Germinal center (tissue), 1 donor: ENCODE measurements at regions not wholly inside any gene's neighbourhood (a gene's known extent, or its start where the extent isn't known, plus 50 kb on each side); places are given as distances from the start of the nearest gene placed in this dataset.
A peak's percentile ranks its signal among the peaks of the same experiment; 100 is the strongest.
"Not testable (repeated sequence)": the region's sequence is repeated elsewhere in the genome, so short reads cannot be mapped to it uniquely, and the experiment has no call there.

Experiments
- DNase-seq: peaks from one replicate; pipeline ENCODE4 v3.0.0; 2012; ENCODE audit warnings: mixed read lengths, low spot score

DNA sequence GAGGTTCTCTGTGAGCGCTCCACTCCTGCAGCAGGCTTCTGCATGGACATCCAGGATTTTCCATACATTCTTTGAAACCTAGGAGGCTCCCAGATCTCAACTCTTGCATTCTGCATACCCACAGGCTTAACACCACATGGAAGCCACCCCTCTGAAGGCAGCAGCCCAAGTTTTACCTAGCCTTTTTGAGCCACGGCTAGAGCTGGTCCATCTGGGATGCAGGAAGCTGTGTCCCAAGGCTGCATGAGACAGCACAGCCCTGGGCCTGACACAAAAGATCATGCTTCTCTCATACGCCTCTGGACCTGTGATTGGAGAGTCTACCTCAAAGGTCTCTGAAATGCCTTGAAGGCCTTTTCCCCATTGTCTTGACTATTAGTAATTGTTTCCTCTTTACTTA is 53.6 kb upstream of the RPRM start:
- no peak for DNase-seq

DNA sequence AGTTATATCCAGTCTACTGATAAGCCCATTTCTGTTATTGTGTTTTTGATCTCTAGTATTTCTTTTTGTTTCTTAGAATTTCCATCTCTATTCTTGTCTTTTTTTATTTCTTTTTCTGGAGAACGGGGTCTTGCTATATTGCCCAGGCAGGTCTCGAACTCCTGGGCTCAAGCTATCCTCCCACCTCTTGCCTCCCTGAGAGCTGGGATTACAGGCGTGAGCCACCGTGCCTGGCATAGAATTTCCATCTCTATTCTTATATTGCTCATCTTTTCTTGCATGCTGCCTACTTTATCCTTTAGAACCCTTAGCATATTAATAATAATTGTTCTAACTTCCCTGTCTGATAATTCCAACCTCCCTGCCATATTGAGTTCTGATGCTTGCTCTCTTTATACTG is 55.2 kb upstream of the RPRM start:
- DNase-seq, result not testable (repeated sequence)

DNA sequence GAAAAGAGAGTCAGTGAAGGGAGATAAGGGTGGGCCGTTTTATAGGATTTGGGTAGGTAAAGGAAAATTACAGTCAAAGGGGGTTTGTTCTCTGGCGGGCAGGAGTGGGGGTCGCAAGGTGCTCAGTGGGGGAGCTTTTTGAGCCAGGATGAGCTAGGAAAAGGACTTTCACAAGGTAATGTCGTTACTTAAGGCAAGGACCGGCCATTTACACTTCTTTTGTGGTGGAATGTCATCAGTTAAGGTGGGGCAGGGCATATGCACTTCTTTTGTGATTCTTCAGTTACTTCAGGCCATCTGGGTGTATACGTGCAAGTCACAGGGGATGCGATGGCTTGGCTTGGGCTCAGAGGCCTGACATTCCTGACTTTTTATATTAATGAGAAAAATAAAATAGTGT is 56.0 kb upstream of the RPRM start:
- DNase-seq, result not testable (repeated sequence)

DNA sequence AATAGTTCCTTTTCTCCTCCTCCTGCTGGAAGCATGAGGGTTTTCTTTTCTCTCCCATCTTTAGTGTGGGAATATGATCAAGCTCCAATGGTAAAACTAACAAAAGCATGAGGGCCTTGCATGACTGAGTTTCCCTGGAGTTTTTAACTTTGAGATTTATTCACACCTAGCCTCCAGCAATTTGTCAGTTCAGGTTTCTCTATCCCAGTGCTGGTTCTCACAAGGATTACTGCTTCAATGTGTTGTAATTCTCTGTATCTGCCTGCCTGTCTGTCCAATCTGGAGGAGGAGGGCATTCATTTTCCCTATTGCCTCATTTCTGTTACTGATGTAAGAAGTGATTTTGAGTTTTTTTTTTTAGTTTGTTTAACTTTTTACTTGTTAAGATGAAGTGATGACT is 57.6 kb upstream of the RPRM start:
- no peak for DNase-seq

DNA sequence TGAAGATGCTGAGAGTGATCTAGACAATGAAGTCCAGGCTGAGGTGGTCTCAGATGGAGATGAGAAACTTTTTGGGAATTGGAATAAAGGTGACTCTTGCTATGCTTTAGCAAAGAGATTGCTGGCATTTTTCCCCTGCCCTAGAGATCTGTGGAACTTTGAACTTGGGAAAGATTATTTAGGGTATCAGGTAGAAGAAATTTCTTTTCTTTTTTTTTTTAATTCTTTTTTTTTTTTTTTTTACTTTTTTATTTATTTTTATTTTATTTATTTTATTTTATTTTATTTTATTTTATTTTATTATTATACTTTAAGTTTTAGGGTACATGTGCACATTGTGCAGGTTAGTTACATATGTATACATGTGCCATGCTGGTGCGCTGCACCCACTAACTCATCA is 59.5 kb upstream of the RPRM start:
- not testable (repeated sequence) for DNase-seq

DNA sequence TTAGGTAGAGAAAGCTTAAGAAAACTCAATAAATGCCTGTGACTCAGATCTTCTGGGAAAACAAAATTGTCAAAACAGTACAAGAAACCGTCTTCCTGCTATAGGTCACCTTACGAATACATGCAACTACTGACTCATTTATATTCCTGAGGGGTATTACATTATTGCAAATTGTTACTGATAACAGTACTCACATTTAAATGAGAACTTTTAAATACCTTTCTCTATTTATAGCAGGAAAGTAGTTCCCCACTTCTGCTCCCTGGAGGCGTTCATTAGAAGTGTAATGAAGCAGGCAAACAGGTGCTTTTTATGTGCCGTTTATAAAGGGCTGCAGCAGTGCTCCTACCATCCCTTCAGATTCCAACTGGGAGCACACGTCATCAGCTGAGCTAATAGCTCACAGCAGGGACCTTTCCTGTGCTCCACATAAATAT is 65.1 kb upstream of the RPRM start:
- peak; percentile 17 for DNase-seq

DNA sequence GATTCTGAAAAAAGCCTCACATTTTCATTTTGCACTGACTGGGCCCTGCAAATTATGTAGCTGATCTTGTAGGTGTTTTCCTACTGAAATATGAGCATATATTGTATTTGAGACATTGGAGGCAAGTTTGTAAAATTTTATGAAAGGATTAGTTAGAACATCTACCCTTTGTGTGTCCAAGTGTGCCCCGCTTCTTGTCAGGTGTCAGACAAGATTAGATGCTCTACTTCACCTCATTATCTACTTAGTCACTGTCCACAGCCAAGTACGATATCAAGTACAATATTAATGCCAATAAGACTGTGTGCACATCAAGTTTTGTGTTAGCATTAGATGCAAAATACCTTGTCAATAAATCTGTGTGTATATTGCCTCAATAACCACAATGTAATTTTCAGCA is 67.8 kb upstream of the RPRM start:
- DNase-seq, result no peak

DNA sequence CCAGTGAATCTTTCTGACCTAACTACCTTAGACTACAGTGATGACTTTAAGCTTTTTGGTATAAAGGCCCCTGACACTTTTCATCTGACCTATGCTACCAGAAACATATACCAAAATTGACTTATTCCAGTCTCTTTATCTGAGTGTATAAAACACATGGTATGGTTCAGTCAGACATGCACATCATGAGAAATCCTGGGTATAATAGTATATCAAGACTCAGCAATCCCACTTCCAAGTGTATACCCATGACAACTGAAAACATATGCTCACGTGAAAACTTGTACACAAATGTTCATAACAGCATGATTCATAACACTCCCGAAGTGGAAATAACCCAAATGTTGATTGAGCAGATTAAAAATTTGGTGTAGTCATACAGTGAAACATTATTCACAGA is 70.0 kb upstream of the RPRM start:
- DNase-seq, result no peak

DNA sequence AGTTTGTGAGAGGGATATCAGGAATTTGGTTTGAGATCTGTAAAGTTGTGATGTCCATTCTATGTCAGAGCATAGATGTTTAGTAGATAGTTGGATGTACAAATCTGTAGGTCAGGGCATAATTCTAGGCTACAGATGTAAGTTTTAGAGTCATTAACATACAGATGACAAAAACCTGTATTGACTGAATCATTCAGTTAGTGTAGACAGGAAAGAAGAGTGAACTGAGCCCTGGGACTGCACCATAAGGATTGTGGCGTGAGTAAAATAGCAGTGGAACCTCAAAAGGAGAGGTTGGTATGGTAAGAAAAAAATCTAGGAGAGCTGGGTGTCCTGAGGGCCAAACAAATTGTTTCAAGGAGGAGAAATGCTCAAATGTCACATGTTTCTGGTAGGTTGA is 73.1 kb upstream of the RPRM start:
- DNase-seq, result no peak

DNA sequence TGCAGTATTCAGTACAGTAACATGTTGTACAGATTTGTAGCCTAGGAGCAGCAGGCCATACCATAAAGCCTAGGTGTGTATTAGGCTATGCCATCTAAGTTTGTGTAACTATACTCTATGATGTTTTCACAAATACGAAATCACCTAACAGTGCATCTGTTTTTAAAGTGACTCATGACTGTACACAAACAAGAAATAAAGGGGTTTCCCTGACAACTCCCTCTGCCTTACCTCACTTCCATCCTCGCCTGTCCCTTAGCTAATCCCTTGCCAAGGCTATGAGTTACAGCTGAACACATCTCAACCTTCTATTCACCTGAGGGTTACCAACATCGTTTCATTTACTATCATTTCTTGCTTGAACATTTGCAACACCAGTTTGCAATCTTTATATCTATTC is 78.6 kb upstream of the RPRM start:
- DNase-seq, result no peak

DNA sequence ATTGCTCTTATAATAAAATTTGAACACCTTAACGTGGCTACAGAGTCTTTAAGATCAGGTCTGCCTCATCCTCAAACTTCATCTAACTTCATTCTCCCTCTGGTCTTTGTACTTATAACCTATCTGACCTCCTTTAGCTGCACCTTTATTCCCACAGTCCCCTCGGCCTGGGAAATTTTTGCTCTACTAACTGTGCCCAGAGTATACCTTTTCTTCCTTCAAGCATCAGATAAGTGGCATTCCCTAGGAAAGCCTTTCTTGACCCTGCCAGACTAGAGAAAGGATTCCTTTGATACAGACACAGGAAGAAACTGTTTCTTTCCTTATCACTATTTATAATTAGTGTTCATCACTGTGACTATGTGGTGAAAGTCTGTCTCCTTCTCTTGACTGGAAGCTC is 79.2 kb upstream of the RPRM start:
- DNase-seq, result no peak

DNA sequence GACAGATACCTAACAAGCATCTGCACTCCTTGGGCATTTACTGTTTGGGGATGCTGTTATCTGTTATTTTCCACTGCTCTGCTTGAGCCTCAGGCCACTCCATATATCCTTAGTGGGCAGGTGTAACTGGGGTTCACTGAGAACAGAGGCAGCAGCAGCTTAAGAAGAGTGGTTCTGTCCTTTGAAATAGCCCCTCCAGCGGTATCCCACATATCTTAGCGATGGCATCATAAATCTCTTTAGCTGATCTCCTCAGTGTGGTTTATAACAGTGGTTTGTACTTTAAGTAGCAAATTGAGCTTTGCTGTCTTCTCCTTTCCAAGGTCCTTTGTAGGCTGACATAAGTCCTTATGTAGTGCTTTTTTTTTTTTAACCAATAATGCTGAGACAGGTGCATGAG is 79.7 kb upstream of the RPRM start:
- no peak for DNase-seq

DNA sequence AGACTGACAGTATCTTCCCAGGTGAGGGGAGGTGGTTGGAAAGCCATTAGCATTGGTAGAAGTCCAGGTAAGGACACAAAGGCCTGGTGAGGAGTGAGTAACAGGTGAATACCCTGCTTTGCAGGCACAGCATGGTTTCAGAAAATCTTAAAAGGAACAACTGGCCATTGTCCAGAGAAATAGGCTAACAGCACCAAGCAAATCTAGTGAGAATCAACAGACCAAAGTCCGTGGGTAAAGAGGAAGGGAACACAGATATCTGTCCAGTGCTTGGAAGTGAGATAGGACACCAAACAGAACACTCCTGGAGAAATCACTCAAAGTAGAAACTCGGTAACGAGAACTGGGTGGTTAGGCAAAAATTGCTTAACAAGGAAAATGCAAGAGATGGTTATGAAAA is 88.8 kb upstream of the RPRM start:
- no peak for DNase-seq

DNA sequence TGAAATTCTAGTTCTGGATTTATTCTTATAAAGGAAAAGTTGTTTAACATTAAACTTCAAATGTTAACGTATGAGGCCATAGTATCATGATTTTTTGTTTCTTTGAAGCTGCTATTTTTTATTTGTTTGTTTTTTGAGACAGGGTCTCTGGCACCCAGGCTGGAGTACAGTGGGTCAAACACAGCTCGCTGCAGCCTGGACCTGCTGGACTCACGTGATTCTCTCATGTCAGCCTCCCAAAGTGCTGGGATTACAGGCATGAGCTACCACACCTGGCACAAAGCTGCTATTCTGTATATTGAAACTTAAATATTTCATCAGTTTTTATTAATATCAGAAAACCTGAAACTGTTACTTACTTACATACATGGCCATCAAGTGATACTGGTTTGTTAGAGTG is 89.5 kb upstream of the RPRM start:
- DNase-seq, result no peak

DNA sequence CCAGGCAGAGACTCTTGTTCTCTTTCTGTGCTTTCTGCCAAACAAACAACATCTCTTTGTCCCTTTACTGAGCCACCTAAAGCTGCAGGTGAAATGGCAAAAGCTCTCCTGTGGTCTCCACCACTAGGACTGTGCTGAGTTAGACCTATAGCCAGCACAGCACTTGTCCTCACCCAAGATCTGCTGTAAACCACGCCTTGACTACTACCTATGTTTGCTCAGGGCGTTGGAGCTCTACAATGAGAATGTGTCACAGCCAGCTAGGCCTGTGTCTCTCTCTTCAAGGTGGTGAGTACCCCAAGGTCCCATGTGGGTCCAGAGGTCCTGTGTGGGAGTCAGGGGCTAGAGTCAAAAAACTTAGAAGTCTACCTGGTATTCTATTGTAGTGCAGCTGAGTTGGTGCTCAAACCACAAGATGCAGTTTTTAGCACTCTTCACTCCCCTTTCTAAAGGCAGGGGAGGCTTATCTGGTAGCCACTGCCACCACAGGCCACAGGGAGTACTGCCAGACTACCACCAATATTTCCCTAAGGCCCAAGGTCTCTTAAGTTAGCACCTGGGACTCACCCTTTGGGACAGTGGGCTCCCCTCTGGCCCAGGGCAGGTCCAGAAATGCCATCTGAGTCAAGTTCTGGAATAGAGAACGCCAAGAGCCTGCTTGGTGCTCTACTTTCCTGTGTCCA is 96.8 kb upstream of the RPRM start:
- DNase-seq, result peak; percentile 7

DNA sequence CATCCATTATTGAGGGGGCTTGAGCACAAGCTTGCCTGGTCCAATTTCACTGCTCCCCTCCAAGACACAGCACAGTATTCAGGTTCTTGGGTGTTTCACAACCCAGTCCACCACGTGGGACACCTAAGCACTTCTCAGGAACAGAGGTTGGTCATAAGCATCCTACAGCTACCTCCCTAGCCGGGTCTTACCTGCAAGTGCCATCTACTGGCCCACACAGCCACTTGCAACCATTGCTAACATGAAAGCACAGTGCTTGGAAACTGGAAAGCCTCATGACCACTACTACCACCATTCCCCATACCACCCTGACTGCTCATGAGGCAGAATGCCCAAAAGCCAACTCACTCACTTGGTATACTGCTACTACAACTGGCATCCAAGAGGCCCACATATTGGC is 105.7 kb upstream of the RPRM start:
- no peak for DNase-seq

DNA sequence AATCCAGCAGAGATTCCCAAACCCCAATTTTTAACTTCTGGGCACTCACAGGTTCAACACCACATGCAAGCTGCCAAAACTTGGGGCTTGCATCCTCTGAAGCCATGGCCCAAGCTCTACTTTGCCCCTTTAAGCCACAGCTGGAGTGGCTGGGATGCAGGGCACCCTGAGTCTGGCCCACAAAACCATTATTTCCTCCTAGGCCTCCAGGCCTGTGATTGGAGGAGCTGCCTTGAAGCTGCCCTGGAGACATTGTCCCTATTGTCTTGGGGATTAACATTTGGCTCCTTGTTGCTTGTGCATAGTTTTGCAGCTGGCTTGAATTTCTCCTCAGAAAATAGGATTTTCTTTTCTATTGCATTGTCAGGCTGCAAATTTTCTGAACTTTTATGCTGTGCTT is 109.8 kb upstream of the RPRM start:
- DNase-seq, result no peak

DNA sequence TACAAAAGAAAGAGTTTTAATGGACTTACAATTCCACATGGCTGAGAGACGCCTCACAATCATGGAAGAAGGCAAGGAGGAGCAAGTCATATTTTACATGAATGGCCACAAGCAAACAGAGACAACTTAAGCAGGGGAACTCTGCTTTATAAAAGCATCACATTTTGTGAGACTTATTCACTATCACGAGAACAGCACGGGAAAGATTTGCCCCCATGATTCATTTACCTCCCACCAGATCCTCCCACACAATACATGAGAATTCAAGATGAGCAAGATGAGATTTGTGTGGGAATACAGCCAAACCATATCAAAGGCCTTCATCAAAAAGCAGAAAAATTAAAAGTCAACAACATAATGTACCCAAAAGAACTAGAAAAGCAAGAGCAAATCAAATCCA is 111.0 kb upstream of the RPRM start:
- DNase-seq, result no peak

DNA sequence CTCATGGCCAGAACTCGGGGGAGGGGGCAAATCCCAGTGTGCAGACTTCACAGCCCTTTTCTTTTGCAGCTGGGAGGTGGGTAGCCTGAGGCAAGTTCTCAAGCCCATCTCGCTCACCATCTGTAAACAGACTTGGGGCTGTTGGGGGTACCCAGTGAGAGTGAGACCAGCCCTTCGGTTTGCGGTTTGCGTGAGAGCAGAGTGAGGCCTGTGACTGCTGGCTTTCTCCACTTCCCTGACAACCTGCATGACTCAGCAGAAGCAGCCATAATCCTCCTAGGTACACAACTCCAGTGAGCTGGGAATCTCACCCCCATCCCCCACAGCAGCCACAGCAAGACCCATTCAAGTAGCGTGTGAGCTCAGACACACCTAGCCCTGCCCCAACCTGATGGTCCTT is 114.5 kb upstream of the RPRM start:
- not testable (repeated sequence) for DNase-seq

DNA sequence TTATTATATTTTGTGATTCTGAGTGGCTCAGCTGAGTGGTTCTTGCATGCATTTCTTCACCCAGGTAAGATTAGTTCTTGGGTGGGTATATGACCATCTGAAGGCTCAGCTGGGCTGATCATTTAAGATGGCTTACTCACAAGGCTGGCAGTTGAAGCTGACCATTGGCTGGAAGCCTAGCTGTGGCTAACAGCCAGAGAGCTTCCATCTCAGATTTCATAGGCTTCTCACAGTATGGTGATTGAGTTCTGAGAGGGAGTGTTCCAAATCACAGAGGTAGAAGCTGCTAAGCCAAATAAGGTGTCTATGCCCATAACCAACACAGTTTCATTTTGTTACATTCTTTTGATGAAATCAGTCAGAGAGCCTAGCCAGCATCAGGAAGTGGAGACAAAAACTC is 117.4 kb upstream of the RPRM start:
- DNase-seq, result no peak

DNA sequence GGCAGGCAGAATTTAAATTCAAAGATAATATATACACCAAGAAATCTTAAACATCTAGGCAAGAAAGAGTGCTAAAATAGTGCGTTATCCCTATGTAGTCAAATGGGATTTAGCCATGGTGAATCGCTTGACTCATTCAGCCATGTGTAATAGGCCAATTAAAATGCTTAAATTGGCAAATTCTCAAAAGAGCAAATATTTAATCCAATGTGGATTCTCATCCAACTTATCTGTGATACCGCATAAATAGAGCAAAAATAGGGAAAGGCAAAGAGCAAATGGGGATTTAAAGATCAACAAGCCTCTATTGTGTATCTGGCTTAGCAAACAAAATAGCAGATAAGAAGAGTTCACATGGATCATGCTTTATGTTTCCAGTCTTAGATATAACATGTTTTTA is 123.2 kb upstream of the RPRM start:
- no peak for DNase-seq

DNA sequence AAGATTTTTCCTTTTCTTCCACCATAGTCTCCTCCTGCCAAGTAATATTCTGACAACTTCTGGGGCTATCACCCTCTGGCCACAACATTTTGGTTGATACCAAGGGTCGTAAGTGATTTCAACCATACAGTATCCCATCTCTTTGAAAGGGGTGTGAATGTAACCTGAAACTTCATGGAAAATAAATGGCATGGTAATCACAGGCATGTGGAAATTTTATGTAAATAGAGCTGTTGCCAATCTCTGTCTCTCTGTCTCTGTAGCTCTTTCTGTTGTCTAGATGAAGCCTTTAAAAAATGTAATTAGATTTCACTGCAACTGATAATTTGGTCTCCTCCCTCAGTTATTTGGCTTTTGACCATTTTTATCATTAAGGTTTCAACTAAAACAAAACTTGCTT is 125.6 kb upstream of the RPRM start:
- DNase-seq, result no peak

DNA sequence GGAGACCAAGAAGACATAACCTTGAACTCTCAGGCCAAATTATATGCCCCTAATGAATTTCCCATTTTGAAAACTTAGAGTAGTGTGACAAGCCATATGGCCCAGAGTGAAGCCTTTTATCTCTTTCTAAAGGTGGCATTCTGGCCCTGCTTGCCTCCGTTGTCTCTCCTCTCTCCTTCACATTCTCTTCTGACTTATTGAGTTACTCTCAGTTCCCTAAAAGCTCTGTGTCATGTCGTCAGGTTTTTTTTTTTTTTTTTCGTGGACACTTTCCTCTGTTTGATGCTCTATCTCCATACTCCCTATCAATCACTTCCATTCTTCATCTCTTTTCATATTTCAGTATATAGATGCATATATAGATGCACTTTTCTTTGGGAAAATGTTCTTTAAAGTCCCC is 128.1 kb upstream of the RPRM start:
- DNase-seq, result no peak

DNA sequence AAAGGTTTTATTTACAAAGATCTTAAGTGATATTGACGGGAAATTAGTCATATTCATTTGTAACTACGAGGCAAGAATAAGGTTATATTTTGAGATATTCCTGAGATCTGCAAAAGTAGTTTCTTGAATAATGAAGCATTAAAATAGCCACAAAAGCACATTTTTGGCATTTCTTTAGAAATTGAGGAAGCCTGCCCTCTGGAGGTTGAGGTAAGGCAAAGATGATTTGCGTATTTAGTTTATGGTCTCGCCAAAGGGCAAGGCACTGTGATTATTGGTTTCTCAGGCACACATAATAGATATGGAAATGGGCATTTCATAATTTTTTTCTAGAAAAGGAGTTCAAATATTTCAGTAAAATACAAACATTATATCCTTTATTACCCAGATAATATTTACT is 143.7 kb upstream of the RPRM start:
- no peak for DNase-seq

DNA sequence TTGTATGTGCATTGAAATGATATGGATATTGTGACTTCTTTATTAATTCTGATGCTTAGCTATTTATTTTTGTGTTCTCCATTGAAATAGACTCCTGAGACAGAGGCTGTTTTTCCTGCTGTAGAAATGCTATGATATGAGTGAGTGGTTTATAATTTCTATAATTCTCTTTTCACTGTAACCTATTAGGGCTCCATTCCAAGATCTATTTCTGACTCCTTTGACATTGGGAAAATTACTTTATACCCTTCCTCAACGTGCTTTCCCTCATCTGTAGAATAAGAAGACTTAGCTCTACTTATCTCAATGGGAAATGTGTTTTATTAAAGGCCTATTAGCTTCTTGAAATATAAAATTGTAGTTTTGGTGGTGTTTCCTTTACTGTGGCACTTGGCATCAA is 144.5 kb upstream of the RPRM start:
- DNase-seq, result no peak
